ENCODE measurements at regions not wholly inside any gene's neighbourhood (a gene's known extent, or its start where the extent isn't known, plus 50 kb on each side); places are given as distances from the start of the nearest gene placed in this dataset.
"Not testable (repeated sequence)": the region's sequence is repeated elsewhere in the genome, so short reads cannot be mapped to it uniquely, and the experiment has no call there.

GRCh38 chr1:70827030-70827429 is 220.6 kb downstream of the PTGER3 start:
- no peak overlapping the region for H3K23ac ChIP-seq (ENCODE audit: low read depth, low read length, poor library complexity)
- H3K27me3 ChIP-seq (ENCODE audit: control insufficient read depth in 3 of 3, insufficient read depth in 3 of 3, low read depth in 1 of 3, low read length in 3 of 3), result no peaks in the 10 kb centered on the region
- H3K4ac ChIP-seq (ENCODE audit: low read length), result no peak overlapping the region
- H3K4me3 ChIP-seq (ENCODE audit: low read length in 2 of 2), result no peak overlapping the region
- H2BK15ac ChIP-seq (ENCODE audit: low read length), result no peak overlapping the region
- H3K9me3 ChIP-seq (replicated peaks in 1 of 2; ENCODE audit: control insufficient read depth in 2 of 2, insufficient read depth in 1 of 2, low read depth in 1 of 2, low read length in 2 of 2), result no peaks in the 10 kb centered on the region
- no peaks in the 10 kb centered on the region for H3K4me1 ChIP-seq (ENCODE audit: control insufficient read depth in 2 of 2, insufficient read depth in 1 of 2, low read depth in 1 of 2, low read length in 2 of 2)
- no peak overlapping the region for H3K9ac ChIP-seq (ENCODE audit: low read depth, low read length, poor library complexity)
- H2BK120ac ChIP-seq (ENCODE audit: low read depth, low read length), result no peak overlapping the region
- H2BK12ac ChIP-seq (ENCODE audit: low read length), result no peak overlapping the region
- H3K4me2 ChIP-seq (ENCODE audit: insufficient read depth, low read length, poor library complexity, severe bottlenecking), result no peak overlapping the region
- no peak overlapping the region for H3K27ac ChIP-seq (replicated peaks; ENCODE audit: low read length)
- no peak overlapping the region for H3K18ac ChIP-seq (ENCODE audit: low read length)
- WGBS, 2 donors (ENCODE audit: extremely low coverage in 2 of 2, insufficient read length in 2 of 2, insufficient replicate concordance in 1 of 2), result no CpG with 5 or more reads among the region's 3 CpGs
- H2AK5ac ChIP-seq (ENCODE audit: low read depth, low read length), result no peak overlapping the region
- H4K91ac ChIP-seq (ENCODE audit: low read depth, low read length, poor library complexity), result no peak overlapping the region
- no peak overlapping the region for H2BK5ac ChIP-seq (ENCODE audit: low read length)
- DNase-seq (ENCODE audit: low spot score), result no peak
- H3K36me3 ChIP-seq (replicated peaks in 1 of 2; ENCODE audit: control insufficient read depth in 2 of 2, insufficient read depth in 2 of 2, low read length in 2 of 2), result no peaks in the 10 kb centered on the region
- no peak overlapping the region for H3K14ac ChIP-seq (ENCODE audit: low read length)
- H4K8ac ChIP-seq (ENCODE audit: low read depth, low read length), result no peak overlapping the region
- no peak overlapping the region for H2AFZ ChIP-seq (ENCODE audit: low read length)
- no peaks in the 10 kb centered on the region for H3K79me1 ChIP-seq (ENCODE audit: low read depth, low read length)

- no peak overlapping the region for H2AFZ ChIP-seq (ENCODE audit: low read length)
- no peak overlapping the region for H3K4me3 ChIP-seq (ENCODE audit: low read length in 2 of 2)
- H4K91ac ChIP-seq (ENCODE audit: low read depth, low read length, poor library complexity), result no peak overlapping the region
- H3K27me3 ChIP-seq (ENCODE audit: control insufficient read depth in 3 of 3, insufficient read depth in 3 of 3, low read depth in 1 of 3, low read length in 3 of 3), result no peaks in the 10 kb centered on the region
- H3K9me3 ChIP-seq (replicated peaks in 1 of 2; ENCODE audit: control insufficient read depth in 2 of 2, insufficient read depth in 1 of 2, low read depth in 1 of 2, low read length in 2 of 2), result no peaks in the 10 kb centered on the region
- no CpG with 5 or more reads among the region's 1 CpG for WGBS, 2 donors (ENCODE audit: extremely low coverage in 2 of 2, insufficient read length in 2 of 2, insufficient replicate concordance in 1 of 2)
- no peak overlapping the region for H2AK5ac ChIP-seq (ENCODE audit: low read depth, low read length)
- no peaks in the 10 kb centered on the region for H3K36me3 ChIP-seq (replicated peaks in 1 of 2; ENCODE audit: control insufficient read depth in 2 of 2, insufficient read depth in 2 of 2, low read length in 2 of 2)
- no peak overlapping the region for H2BK15ac ChIP-seq (ENCODE audit: low read length)
- no peak overlapping the region for H2BK5ac ChIP-seq (ENCODE audit: low read length)
- H3K14ac ChIP-seq (ENCODE audit: low read length), result no peak overlapping the region
- no peak overlapping the region for H3K27ac ChIP-seq (replicated peaks; ENCODE audit: low read length)
- H3K4me2 ChIP-seq (ENCODE audit: insufficient read depth, low read length, poor library complexity, severe bottlenecking), result no peak overlapping the region
- no peak for DNase-seq (ENCODE audit: low spot score)
- no peak overlapping the region for H3K18ac ChIP-seq (ENCODE audit: low read length)
- no peaks in the 10 kb centered on the region for H3K79me1 ChIP-seq (ENCODE audit: low read depth, low read length)
- no peaks in the 10 kb centered on the region for H3K4me1 ChIP-seq (ENCODE audit: control insufficient read depth in 2 of 2, insufficient read depth in 1 of 2, low read depth in 1 of 2, low read length in 2 of 2)
- no peak overlapping the region for H3K4ac ChIP-seq (ENCODE audit: low read length)
- no peak overlapping the region for H3K9ac ChIP-seq (ENCODE audit: low read depth, low read length, poor library complexity)
- H3K23ac ChIP-seq (ENCODE audit: low read depth, low read length, poor library complexity), result no peak overlapping the region
- no peak overlapping the region for H4K8ac ChIP-seq (ENCODE audit: low read depth, low read length)
- H2BK120ac ChIP-seq (ENCODE audit: low read depth, low read length), result no peak overlapping the region
- H2BK12ac ChIP-seq (ENCODE audit: low read length), result no peak overlapping the region
Observed at GRCh38 chr1:70828177-70828576, 219.4 kb downstream of the PTGER3 start.

- H2AK5ac ChIP-seq (ENCODE audit: low read depth, low read length); H2BK12ac ChIP-seq (ENCODE audit: low read length); DNase-seq (ENCODE audit: low spot score); H4K8ac ChIP-seq (ENCODE audit: low read depth, low read length); H3K4me3 ChIP-seq (ENCODE audit: low read length in 2 of 2); H3K14ac ChIP-seq (ENCODE audit: low read length); H2BK15ac ChIP-seq (ENCODE audit: low read length); H4K91ac ChIP-seq (ENCODE audit: low read depth, low read length, poor library complexity); H3K79me1 ChIP-seq (ENCODE audit: low read depth, low read length); H3K9ac ChIP-seq (ENCODE audit: low read depth, low read length, poor library complexity); H3K18ac ChIP-seq (ENCODE audit: low read length); H3K4ac ChIP-seq (ENCODE audit: low read length); H3K9me3 ChIP-seq (replicated peaks in 1 of 2; ENCODE audit: control insufficient read depth in 2 of 2, insufficient read depth in 1 of 2, low read depth in 1 of 2, low read length in 2 of 2); H3K36me3 ChIP-seq (replicated peaks in 1 of 2; ENCODE audit: control insufficient read depth in 2 of 2, insufficient read depth in 2 of 2, low read length in 2 of 2); H3K27me3 ChIP-seq (ENCODE audit: control insufficient read depth in 3 of 3, insufficient read depth in 3 of 3, low read depth in 1 of 3, low read length in 3 of 3); H2BK120ac ChIP-seq (ENCODE audit: low read depth, low read length); H3K4me1 ChIP-seq (ENCODE audit: control insufficient read depth in 2 of 2, insufficient read depth in 1 of 2, low read depth in 1 of 2, low read length in 2 of 2); H3K27ac ChIP-seq (replicated peaks; ENCODE audit: low read length); H3K23ac ChIP-seq (ENCODE audit: low read depth, low read length, poor library complexity); H2AFZ ChIP-seq (ENCODE audit: low read length); H2BK5ac ChIP-seq (ENCODE audit: low read length); H3K4me2 ChIP-seq (ENCODE audit: insufficient read depth, low read length, poor library complexity, severe bottlenecking): not testable (repeated sequence)
- no CpG with 5 or more reads among the region's 2 CpGs for WGBS, 2 donors (ENCODE audit: extremely low coverage in 2 of 2, insufficient read length in 2 of 2, insufficient replicate concordance in 1 of 2)
Observed at GRCh38 chr1:70834365-70834764, 213.3 kb downstream of the PTGER3 start.

- Histone ChIP-seq H3K9me3 (replicated peaks in 1 of 2; ENCODE audit: control insufficient read depth in 2 of 2, insufficient read depth in 1 of 2, low read depth in 1 of 2, low read length in 2 of 2) (no peaks in the 10 kb centered on the region), H2AFZ (ENCODE audit: low read length) (no peak overlapping the region), H4K91ac (ENCODE audit: low read depth, low read length, poor library complexity) (no peak overlapping the region), H3K4me2 (ENCODE audit: insufficient read depth, low read length, poor library complexity, severe bottlenecking) (no peak overlapping the region), H2BK15ac (ENCODE audit: low read length) (no peak overlapping the region), H2AK5ac (ENCODE audit: low read depth, low read length) (no peak overlapping the region), H3K27me3 (ENCODE audit: control insufficient read depth in 3 of 3, insufficient read depth in 3 of 3, low read depth in 1 of 3, low read length in 3 of 3) (no peaks in the 10 kb centered on the region), H2BK12ac (ENCODE audit: low read length) (no peak overlapping the region), H3K14ac (ENCODE audit: low read length) (no peak overlapping the region), H4K8ac (ENCODE audit: low read depth, low read length) (no peak overlapping the region), H3K36me3 (replicated peaks in 1 of 2; ENCODE audit: control insufficient read depth in 2 of 2, insufficient read depth in 2 of 2, low read length in 2 of 2) (no peaks in the 10 kb centered on the region), H3K4me3 (ENCODE audit: low read length in 2 of 2) (no peak overlapping the region), H3K4ac (ENCODE audit: low read length) (no peak overlapping the region), H3K18ac (ENCODE audit: low read length) (no peak overlapping the region), H3K9ac (ENCODE audit: low read depth, low read length, poor library complexity) (no peak overlapping the region), H3K23ac (ENCODE audit: low read depth, low read length, poor library complexity) (no peak overlapping the region), H3K27ac (replicated peaks; ENCODE audit: low read length) (no peak overlapping the region), H3K4me1 (ENCODE audit: control insufficient read depth in 2 of 2, insufficient read depth in 1 of 2, low read depth in 1 of 2, low read length in 2 of 2) (no peaks in the 10 kb centered on the region), H2BK120ac (ENCODE audit: low read depth, low read length) (no peak overlapping the region), H3K79me1 (ENCODE audit: low read depth, low read length) (no peaks in the 10 kb centered on the region), H2BK5ac (ENCODE audit: low read length) (no peak overlapping the region)
- no CpG with 5 or more reads among the region's 1 CpG for WGBS, 2 donors (ENCODE audit: extremely low coverage in 2 of 2, insufficient read length in 2 of 2, insufficient replicate concordance in 1 of 2)
- no peak for DNase-seq (ENCODE audit: low spot score)
Observed at GRCh38 chr1:70836456-70836855, 211.2 kb downstream of the PTGER3 start.
